BJ (cell line): ENCODE measurements at regions not wholly inside any gene's neighbourhood (a gene's known extent, or its start where the extent isn't known, plus 50 kb on each side); places are given as distances from the start of the nearest gene placed in this dataset.

Source experiments
- CTCF ChIA-PET: fragments of 350-600 bp; formaldehyde crosslinking; extraction: SDS; loops from one replicate; lab custom pipeline; 2021; ENCODE audit warnings: antibody characterized with exemption, inconsistent platforms; lab: Yijun Ruan, JAX
- POLR2A ChIA-PET: fragments of 300-600 bp; sonication (Branson Sonifier 250); formaldehyde crosslinking; extraction: SDS; loops from one replicate; lab custom pipeline; 2021; ENCODE audit warnings: antibody characterized with exemption; lab: Charles Lee
- DNase-seq: peaks from one replicate; pipeline ENCODE4 v3.0.0-alpha.2; 2011; ENCODE audit warnings: low read depth
- H3K27me3 ChIP-seq: 2 replicates; pipeline ENCODE4 v1.6.0; 2011; ENCODE audit warnings: low read length; ENCODE audit not compliant: control insufficient read depth, insufficient read depth
- H3K36me3 ChIP-seq: 2 replicates; pipeline ENCODE4 v1.5.1; 2011; ENCODE audit warnings: low read length; ENCODE audit not compliant: control insufficient read depth, insufficient read depth
- H3K4me3 ChIP-seq: 2 replicates; pipeline ENCODE4 v1.5.1; 2011; ENCODE audit warnings: low read depth, mild to moderate bottlenecking, control low read depth, low read length
- CTCF ChIP-seq: IDR thresholded peaks from 2 replicates; pipeline ENCODE4 v1.5.1; 2011; ENCODE audit warnings: low read depth, mild to moderate bottlenecking, control low read depth, inconsistent platforms, low read length, moderate library complexity; ENCODE audit not compliant: insufficient read depth

DNA sequence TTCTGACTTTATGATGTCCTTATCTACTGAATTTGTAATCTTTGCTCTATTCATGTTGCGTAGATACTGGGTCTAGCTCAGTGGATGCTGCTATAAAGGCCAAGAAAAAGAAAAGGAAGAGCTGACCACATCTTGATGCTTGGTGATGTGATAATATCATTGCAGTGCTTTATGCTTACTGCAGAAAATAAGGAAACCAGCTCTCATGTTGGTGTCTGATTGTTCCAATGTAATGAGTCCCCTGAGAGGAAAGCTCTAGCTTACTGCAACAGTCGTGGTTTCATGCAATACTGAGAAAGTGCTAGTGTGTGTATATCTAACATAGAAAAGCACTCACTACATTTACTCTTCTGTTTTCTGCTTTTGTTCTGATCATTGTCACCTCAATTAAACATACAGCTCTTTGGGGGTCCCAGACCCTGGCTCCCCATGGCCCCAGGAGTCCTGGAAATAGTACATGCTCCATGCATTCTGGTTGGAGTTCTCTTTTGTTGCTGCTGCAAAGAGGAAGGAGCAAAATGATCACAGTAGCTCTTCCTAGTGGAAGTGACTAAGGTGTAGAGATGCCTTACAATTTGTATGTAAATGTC is 338.8 kb downstream of the CYRIA start:
- no peak for DNase-seq
- CTCF ChIA-PET = no interaction called here
- Histone ChIP-seq H3K27me3 (no peaks in the 10 kb centered on the region), H3K36me3 (no peaks in the 10 kb centered on the region), H3K4me3 (no peak overlapping the region)
- TF ChIP-seq CTCF = no peak
- POLR2A ChIA-PET = no interaction called here

GRCh38 chr2:16325976-16326510 is 339.6 kb downstream of the CYRIA start:
- Histone ChIP-seq H3K4me3 (no peak overlapping the region), H3K27me3 (no peaks in the 10 kb centered on the region), H3K36me3 (no peaks in the 10 kb centered on the region)
- ChIA-PET POLR2A (no interaction called here), CTCF (no interaction called here)
- no peak for DNase-seq
- TF ChIP-seq CTCF = no peak

- no peaks in the 10 kb centered on the region for H3K27me3 ChIP-seq
- no peak for DNase-seq
- no peaks in the 10 kb centered on the region for H3K36me3 ChIP-seq
- CTCF ChIA-PET = interaction anchor here (1.1 kb wide), 1 partner anchor 14 kb away, joined by 3 read pairs; no protein-coding TSS in a partner anchor
- POLR2A ChIA-PET = no interaction called here
- H3K4me3 ChIP-seq = no peak overlapping the region
- no peak for TF ChIP-seq CTCF
Observed at GRCh38 chr2:16325016-16325975, 340.3 kb downstream of the CYRIA start.

GRCh38 chr2:16324544-16324937 is 341.1 kb downstream of the CYRIA start:
- DNase-seq = no peak
- ChIA-PET CTCF (interaction anchor here (1.1 kb wide), 1 partner anchor 14 kb away, joined by 3 read pairs; no protein-coding TSS in a partner anchor), POLR2A (no interaction called here)
- TF ChIP-seq CTCF = no peak
- no peak overlapping the region for H3K4me3 ChIP-seq
- no peaks in the 10 kb centered on the region for H3K27me3 ChIP-seq
- no peaks in the 10 kb centered on the region for H3K36me3 ChIP-seq
